ENCODE measurements at regions not wholly inside any gene's neighbourhood (a gene's known extent, or its start where the extent isn't known, plus 50 kb on each side); places are given as distances from the start of the nearest gene placed in this dataset.
A peak's percentile ranks its signal among the peaks of the same experiment; 100 is the strongest.

DNA sequence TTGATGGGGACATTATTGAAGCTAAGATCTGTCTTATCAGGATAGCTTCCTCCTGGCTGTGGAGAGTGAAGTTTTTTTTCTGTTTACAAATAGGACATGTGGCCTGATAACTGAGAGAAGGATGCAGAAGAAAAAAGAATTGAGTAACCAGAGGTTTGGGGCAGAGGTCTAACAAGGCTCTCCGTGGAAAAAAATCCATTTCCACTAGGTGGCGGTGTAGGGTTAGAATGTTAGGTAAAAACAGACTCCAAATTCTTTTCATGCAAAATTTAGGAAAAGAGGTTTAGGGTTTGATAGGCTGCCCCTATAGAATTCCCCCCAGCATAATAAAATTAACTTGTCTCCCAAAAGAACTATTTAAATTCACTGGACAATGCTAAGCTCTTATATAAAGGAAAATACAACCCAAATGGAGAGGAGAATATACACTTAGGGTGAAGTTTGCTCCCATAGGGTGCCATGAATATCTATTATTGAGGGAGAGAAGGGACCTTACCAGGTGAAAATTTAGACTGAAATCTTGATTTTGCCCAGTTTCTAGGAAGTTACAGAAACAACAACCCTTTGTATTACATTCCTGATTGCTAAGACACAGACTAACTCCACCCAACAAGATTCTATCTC, 1560.4 kb downstream of the OTOL1 start:
- Histone ChIP-seq H3K36me3 (ENCODE audit: control insufficient read depth, insufficient read depth, low read length) (no peaks in the 10 kb centered on the region), H3K27me3 (ENCODE audit: control insufficient read depth, insufficient read depth, low read length) (no peaks in the 10 kb centered on the region), H3K4me3 (ENCODE audit: low read depth, low read length) (no peak overlapping the region)
- FAIRE-seq: no peak
- TF ChIP-seq CTCF (IDR thresholded peaks at IDR 0.05; ENCODE audit: insufficient read depth, low read length, severe bottlenecking): peak; percentile 53
- DNase-seq (ENCODE audit: low read depth): peak; percentile 32

DNA sequence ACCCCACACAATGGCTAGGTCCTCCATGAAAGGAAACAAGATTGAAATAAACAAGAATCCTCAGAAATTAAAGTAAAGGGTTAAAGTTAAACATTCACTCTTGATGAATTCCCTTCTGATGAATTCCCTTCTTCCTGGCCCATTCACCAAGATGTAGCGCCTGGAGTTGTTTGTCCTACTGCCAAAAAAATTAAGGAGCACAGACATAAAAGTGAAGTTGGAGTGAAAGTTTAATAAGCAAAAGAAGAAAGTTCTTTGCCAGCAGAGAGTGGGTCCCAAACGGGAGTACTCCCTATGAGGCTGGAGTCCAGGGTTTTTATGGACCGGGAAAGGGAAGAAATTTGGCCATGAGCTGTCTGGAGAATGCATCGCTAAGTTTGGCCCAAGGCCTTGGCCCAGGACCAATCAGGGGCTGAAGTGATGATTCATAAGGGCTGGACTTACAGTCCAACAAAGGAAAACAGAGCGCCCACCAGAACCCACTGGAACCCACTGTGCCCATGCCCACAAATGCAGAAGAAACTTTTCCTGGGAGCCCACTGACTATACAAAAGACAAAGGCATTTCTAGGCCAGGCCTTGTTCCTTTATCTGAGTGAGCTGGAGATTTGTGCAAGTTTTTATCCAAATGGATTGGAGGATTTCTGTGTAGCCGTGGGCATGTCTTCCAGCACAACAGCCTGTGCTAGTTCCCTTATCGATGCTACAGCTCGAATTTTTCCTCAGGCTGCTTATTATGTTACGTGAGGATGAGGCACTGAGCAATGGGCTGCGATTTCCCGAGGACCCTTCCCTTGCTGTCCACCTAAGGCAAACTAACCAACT, 1561.6 kb downstream of the OTOL1 start:
- Histone ChIP-seq H3K27me3 (ENCODE audit: control insufficient read depth, insufficient read depth, low read length) (no peaks in the 10 kb centered on the region), H3K36me3 (ENCODE audit: control insufficient read depth, insufficient read depth, low read length) (no peaks in the 10 kb centered on the region), H3K4me3 (ENCODE audit: low read depth, low read length) (no peak overlapping the region)
- no peak for DNase-seq (ENCODE audit: low read depth)
- FAIRE-seq: no peak
- no peak for TF ChIP-seq CTCF (IDR thresholded peaks at IDR 0.05; ENCODE audit: insufficient read depth, low read length, severe bottlenecking)

- FAIRE-seq: no peak
- no peak for TF ChIP-seq CTCF (IDR thresholded peaks at IDR 0.05; ENCODE audit: insufficient read depth, low read length, severe bottlenecking)
- Histone ChIP-seq H3K27me3 (ENCODE audit: control insufficient read depth, insufficient read depth, low read length) (no peaks in the 10 kb centered on the region), H3K36me3 (ENCODE audit: control insufficient read depth, insufficient read depth, low read length) (no peaks in the 10 kb centered on the region), H3K4me3 (ENCODE audit: low read depth, low read length) (no peak overlapping the region)
- DNase-seq (ENCODE audit: low read depth): no peak
Observed at GRCh38 chr3:163071713-163072112, 1575.1 kb downstream of the OTOL1 start.
